ENCODE measurements at regions not wholly inside any gene's neighbourhood (a gene's known extent, or its start where the extent isn't known, plus 50 kb on each side); places are given as distances from the start of the nearest gene placed in this dataset.

DNA sequence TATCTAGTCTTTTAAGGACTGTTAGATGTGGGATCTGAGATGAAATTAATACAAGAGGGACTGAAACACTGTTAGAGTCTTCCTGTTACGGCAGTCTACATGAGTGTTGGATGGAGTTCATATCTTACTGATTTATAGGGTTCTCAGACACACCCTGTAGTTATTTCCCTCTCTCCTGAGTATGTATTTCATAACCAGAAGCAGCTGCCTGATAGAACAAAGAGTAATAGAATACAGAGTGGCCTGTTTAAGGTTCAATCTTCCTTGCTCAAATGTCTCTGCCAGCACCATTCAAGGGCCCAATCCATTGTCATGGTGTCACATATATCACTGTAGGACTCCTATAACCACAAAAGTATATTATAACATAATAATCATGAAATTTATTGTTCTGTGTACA is 1229.1 kb upstream of the ACVR2A start:
- Mint-ChIP-seq H3K4me1 (no peaks in the 10 kb centered on the region), H3K9me3 (peaks cover 8 to 18% of the 10 kb centered on the region in 2 donors), H3K4me3 (no peak overlapping the region), H3K27me3 (no peaks in the 10 kb centered on the region), H3K27ac (no peak overlapping the region)
- ATAC-seq (no peak), DNase-seq (no peak)

DNA sequence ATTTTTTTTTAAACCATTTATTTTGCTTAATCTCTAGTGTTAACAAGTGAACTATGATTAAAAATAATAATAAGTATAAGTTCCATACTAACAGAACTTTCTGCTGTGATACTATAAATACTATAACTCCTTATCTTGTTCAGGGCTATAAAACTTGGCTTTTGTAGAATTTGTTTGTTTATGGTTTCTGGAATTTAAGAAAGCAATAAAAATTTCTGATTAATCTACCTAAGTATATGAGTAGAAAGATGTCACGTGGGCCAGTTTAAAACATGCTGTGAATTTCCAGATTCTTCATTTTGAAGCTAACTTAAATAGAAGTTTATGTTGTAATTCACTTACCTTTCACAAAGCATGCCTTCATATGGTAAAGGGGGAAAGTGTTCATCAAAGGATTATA is 1236.3 kb upstream of the ACVR2A start:
- Mint-ChIP-seq H3K4me1 (no peaks in the 10 kb centered on the region), H3K27ac (no peak overlapping the region), H3K9me3 (peaks cover 0 to 4% of the 10 kb centered on the region in 2 donors), H3K4me3 (no peak overlapping the region), H3K27me3 (no peaks in the 10 kb centered on the region)
- no peak for DNase-seq
- ATAC-seq, result no peak

DNA sequence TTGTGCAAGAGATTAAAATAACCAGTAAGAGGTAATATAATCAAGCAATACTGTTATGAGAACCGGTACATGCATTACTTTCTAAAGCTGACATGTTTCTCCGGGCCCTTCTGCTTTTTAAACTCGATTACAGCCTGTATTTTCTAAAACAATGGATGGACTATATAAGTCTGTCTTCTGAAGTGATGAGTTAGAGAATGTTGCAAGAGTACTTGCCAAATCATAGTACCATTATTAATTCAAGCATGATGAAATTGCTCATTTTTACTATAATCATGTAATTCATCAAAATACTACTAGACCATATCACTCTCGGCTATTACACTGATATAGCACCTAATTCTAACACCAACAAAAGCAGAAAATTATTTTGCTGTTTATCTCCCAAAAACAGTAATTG is 1240.3 kb upstream of the ACVR2A start:
- ATAC-seq (no peak), DNase-seq (no peak)
- H3K4me3 Mint-ChIP-seq, result no peak overlapping the region
- no peak overlapping the region for H3K27ac Mint-ChIP-seq
- no peaks in the 10 kb centered on the region for H3K27me3 Mint-ChIP-seq
- H3K9me3 Mint-ChIP-seq, result peaks cover 0 to 4% of the 10 kb centered on the region in 2 donors
- H3K4me1 Mint-ChIP-seq, result no peaks in the 10 kb centered on the region

DNA sequence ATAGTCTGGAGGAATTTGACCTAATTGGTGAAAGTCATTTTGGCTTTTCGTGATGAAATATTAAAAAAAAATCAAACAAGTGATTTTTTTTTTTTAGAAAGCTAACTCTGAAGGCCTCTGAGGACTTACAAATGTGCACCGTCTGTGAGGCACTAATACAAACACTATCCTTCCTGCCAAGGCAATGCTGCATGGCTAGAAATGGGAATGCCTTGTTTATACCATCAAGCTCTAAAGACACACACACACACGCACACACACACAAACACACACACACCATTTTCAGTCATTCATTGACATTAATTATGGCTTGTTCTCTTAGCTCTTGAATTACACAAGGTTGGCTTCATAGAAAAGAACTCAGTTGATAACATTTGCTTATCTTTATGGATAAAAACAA is 1242.0 kb upstream of the ACVR2A start:
- peaks cover 0 to 4% of the 10 kb centered on the region in 2 donors for H3K9me3 Mint-ChIP-seq
- H3K4me1 Mint-ChIP-seq, result no peaks in the 10 kb centered on the region
- no peaks in the 10 kb centered on the region for H3K27me3 Mint-ChIP-seq
- no peak for DNase-seq
- no peak overlapping the region for H3K4me3 Mint-ChIP-seq
- H3K27ac Mint-ChIP-seq, result no peak overlapping the region
- no peak for ATAC-seq

DNA sequence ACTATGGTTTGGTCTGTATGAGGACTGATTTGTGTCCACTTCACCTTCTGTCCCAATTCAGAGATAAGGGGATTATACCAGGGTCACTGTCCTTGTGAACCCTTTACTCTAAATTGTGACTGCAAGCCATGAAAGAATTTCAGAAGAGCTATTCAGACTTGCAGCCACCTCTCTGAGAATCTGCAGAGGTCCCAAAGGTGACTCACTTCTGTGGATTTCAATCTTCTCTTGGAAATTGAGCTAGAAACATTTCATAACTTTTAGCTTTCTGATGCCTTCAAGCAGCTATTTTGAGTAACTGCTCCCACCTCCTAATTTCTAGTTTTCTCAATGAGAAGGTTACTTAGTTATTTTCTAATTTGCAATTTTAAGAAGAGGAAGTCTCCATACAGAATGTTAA is 1242.4 kb upstream of the ACVR2A start:
- Mint-ChIP-seq H3K27ac (no peak overlapping the region), H3K27me3 (no peaks in the 10 kb centered on the region), H3K9me3 (peaks cover 0 to 4% of the 10 kb centered on the region in 2 donors), H3K4me3 (no peak overlapping the region), H3K4me1 (no peaks in the 10 kb centered on the region)
- DNase-seq (no peak), ATAC-seq (no peak)

DNA sequence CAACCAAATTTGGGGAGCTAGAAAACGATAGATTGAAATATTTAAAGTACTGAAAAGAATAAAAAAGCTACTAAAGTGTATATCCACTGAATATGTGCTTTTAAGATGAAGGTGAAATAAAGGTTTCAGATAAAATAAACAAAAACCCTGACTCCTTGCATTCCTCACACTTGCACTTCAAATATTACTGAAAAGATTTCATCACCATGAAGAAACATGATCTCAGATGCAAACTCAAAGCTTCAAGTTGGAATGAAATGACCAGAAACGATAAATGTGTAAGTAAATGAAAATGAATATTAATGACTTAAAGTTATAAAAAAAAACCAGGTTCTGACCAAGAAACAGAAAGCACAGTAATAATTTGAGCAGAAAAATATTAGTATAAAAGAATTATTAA is 1246.0 kb upstream of the ACVR2A start:
- H3K9me3 Mint-ChIP-seq, result peaks cover 0 to 2% of the 10 kb centered on the region in 2 donors
- H3K4me3 Mint-ChIP-seq, result no peak overlapping the region
- H3K4me1 Mint-ChIP-seq, result no peaks in the 10 kb centered on the region
- no peak for DNase-seq
- H3K27ac Mint-ChIP-seq, result no peak overlapping the region
- no peaks in the 10 kb centered on the region for H3K27me3 Mint-ChIP-seq
- ATAC-seq, result no peak

DNA sequence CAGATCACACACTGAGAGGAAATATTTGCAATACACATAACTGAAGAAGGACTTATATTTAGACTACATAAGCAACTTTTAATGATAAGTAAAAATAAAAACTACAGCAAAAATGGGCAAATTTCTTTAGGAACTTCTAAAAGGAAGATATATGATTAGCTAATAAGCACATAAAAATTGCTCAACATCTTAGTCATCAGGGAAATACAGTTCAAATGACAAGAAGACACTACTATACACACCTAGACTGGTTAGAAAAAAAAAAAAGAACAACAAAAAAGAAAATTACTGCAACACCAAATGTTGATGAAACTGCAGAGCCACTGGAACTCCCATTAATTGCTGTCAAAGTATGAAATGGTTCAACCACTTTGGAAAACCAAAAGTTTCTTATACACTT is 1247.5 kb upstream of the ACVR2A start:
- H3K9me3 Mint-ChIP-seq, result peaks cover 0 to 11% of the 10 kb centered on the region in 2 donors
- no peaks in the 10 kb centered on the region for H3K4me1 Mint-ChIP-seq
- H3K27me3 Mint-ChIP-seq, result no peaks in the 10 kb centered on the region
- H3K4me3 Mint-ChIP-seq, result no peak overlapping the region
- H3K27ac Mint-ChIP-seq, result no peak overlapping the region
- DNase-seq, result no peak
- ATAC-seq, result no peak

DNA sequence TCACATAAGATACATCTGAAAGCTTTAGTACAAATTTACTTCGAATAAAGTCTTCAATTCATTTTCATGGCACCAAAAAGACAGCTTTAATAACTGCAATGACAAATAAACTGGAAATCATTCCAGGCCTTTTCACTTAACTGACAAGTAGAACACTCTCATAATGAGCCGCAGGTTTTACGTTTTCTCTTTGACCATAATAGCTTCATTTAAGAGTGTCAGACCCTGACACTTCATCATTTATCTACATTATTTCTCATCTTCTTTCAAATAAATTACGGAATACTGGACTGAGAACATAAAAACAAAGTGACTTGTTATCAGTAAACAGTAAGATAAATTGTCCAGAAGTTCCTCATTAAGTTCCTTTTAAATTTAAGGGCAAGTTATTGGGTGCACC is 1252.9 kb upstream of the ACVR2A start:
- Mint-ChIP-seq H3K9me3 (peaks cover 6 to 30% of the 10 kb centered on the region in 2 donors), H3K27me3 (no peaks in the 10 kb centered on the region), H3K4me1 (no peaks in the 10 kb centered on the region), H3K27ac (no peak overlapping the region), H3K4me3 (no peak overlapping the region)
- no peak for ATAC-seq
- DNase-seq, result no peak

DNA sequence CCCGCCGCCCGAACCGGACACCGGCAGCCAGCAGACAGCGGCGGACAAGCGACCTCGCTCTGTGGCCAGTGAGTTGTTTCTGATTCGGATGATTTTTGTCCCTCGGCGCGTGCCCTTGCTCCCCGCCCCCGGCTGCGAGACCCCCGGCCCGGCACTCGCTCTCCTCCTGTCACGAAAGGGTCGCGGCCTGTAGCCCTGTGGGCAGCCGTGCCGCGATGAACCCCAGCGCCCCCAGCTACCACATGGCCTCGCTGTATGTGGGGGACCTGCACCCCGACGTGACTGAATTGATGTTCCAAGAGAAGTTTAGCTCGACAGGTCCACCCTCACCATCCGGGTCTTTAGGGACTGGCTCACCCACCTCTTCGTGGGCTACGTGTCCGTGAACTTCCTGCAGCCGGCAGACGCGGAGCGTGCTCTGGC is 1257.5 kb upstream of the ACVR2A start:
- Mint-ChIP-seq H3K4me3 (no peak overlapping the region), H3K27ac (no peak overlapping the region), H3K27me3 (no peaks in the 10 kb centered on the region), H3K9me3 (peaks cover 6 to 19% of the 10 kb centered on the region in 2 donors), H3K4me1 (no peaks in the 10 kb centered on the region)
- DNase-seq, result no peak
- no peak for ATAC-seq

DNA sequence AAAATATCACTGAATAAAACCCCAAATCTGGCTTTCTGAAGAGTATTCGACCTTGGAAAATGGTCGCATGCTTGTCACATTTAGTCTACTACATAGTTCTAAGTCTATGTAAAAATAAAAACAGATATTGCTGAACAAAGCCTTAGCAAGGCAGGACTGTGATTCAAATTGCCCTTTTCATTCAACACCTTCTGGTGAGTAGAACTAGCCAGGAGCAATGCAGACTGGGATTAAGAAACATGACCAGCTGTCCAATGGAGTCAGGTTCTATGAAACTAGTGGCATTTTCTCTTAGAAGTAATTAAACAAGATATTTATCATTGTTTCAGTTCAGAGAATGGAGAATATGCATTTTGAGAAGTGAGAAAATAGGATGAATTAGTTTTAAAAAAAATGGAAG is 1260.5 kb upstream of the ACVR2A start:
- no peak for ATAC-seq
- Mint-ChIP-seq H3K4me1 (no peaks in the 10 kb centered on the region), H3K4me3 (no peak overlapping the region), H3K9me3 (peaks cover 6 to 19% of the 10 kb centered on the region in 2 donors), H3K27ac (no peak overlapping the region), H3K27me3 (no peaks in the 10 kb centered on the region)
- DNase-seq, result no peak

DNA sequence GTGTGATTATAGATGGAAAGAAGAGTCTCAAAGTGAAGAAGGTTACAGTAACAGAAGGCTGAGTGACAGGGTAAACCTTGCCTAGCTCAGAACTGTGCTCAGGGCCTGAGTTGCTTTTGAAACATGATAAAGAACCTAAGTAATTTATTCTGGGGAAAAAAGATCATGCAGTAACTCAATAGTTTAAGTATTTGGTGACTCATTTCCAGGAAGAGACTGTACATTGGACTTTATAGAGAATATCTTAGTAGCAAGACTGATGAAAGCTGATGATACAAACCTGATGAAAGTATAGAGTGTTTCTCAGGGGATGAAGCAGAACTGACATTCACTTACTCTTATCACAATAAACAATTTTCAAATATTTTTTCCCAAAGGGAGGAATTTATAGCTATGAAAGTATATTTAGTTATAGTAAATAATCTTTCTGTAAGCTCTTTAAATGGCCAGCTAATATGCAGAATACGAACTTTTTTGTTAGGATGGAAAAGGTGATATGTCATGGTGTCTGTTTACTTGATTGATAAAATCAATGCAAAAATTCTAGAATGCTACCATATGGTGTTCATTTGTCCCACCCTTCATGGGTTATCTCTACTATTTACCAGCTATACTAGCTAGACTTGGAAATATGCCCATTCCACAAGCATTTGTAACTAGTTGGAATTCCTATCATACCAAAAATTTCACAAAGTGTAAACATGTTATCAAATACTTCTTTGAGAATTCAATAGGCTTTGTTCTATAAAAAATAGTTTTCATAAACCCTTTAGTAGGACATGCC is 1265.5 kb upstream of the ACVR2A start:
- Mint-ChIP-seq H3K27me3 (no peaks in the 10 kb centered on the region), H3K27ac (no peak overlapping the region), H3K4me1 (no peaks in the 10 kb centered on the region), H3K9me3 (no peaks in the 10 kb centered on the region), H3K4me3 (no peak overlapping the region)
- ATAC-seq, result no peak
- DNase-seq, result no peak

DNA sequence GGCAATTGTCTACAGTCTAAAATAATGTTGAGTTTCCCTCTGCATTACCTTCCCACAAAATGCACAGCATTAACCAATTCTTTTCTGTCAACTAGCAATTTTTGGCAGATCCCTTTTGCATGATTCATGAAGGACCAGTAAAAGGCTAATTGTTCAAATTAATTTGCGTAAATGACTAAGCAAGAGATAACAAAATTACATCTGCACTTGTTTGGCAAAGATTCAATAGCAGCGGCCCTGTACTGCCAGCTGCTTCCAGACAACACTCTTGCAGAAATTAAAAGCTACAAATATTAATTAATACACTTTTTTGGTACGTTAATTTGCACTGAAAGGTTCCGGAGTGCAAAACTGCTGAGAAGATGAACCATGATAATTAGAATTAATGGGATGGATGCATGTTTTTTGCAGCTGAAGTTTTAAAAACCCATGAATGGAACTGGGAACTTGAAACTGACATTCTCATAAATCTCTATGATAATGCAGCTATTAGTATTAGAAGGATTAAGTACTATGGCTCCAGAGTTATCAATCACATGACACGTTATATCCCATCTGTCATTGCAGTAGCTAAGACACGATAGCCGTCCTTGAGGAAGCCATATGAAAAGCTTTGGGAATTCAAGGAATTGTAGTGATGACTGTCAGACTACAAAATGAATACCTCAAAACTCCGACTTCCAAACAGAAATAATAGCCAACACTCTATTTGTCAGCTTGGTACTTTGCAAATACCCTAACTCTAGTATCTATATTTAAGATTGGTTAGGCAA is 1268.3 kb upstream of the ACVR2A start:
- H3K9me3 Mint-ChIP-seq, result no peaks in the 10 kb centered on the region
- H3K4me3 Mint-ChIP-seq, result no peak overlapping the region
- no peaks in the 10 kb centered on the region for H3K27me3 Mint-ChIP-seq
- H3K4me1 Mint-ChIP-seq, result no peaks in the 10 kb centered on the region
- DNase-seq, result no peak
- ATAC-seq, result no peak
- H3K27ac Mint-ChIP-seq, result no peak overlapping the region

DNA sequence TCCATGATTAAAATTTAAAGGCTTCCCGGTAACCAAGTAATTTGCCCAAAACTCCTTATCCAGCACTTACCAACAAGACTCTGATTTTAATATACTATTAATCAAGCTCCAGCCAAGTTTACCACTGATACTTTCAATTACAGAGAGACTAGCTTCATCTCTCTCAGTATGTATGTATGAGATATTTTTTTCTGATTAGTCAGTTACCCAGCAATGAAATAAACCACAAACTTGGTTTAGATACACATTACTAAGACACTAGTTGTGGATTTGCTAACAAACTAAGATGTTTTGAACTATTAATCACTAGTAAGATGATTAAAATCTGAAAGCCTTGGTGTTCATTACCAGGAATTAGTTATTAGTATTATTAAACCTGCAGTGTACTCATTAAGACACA is 1272.2 kb upstream of the ACVR2A start:
- Mint-ChIP-seq H3K4me1 (no peaks in the 10 kb centered on the region), H3K27ac (no peak overlapping the region), H3K9me3 (peaks cover 0 to 7% of the 10 kb centered on the region in 2 donors), H3K27me3 (no peaks in the 10 kb centered on the region), H3K4me3 (no peak overlapping the region)
- no peak for ATAC-seq
- no peak for DNase-seq

DNA sequence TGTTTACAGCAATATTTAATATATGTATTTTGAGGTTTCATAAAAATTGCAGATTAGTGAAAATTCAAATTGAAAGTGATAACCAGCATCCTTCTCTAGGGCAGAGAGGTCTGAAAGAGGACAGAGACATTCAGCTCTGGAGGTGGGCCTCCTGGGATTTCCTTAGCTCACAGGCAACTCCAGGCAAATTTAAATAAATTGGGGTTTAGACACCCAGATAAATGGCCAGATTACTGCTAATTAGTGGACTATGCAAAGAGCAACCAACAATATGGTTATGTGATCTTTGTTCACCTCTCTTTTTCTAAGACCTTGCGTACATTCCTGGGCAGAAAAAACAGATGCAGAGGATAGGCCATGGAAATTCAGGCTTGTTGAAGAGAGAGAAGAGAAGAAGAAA is 1282.8 kb upstream of the ACVR2A start:
- H3K27me3 Mint-ChIP-seq, result no peaks in the 10 kb centered on the region
- H3K4me3 Mint-ChIP-seq, result no peak overlapping the region

DNA sequence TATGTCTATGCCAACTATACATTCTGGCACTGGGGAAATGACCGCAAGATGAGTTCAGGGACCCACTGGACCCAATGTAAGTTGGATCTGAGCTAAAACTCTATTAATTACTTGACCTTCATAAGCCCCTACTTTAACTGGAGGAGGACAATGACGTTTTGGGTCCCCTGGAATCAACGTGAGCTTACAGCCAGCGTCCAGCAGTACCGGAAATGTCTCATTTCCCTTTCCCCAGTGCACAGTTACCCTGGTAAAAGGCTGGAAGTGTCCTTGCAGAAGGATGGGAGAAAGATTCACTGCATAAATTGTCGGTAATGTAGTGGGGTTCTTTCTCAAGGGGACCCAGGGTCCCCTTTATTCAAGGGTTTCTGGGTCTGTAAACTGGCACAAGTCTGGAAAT is 1297.6 kb upstream of the ACVR2A start:
- no peak for DNase-seq
- H3K27ac Mint-ChIP-seq, result no peak overlapping the region
- peaks cover 0 to 8% of the 10 kb centered on the region in 2 donors for H3K9me3 Mint-ChIP-seq
- ATAC-seq, result no peak
- no peaks in the 10 kb centered on the region for H3K4me1 Mint-ChIP-seq
- H3K4me3 Mint-ChIP-seq, result no peak overlapping the region
- H3K27me3 Mint-ChIP-seq, result no peaks in the 10 kb centered on the region

More for the DNA sequence above, 1282.8 kb upstream of the ACVR2A start:
- Mint-ChIP-seq H3K27ac (no peak overlapping the region), H3K9me3 (no peaks in the 10 kb centered on the region), H3K4me1 (no peaks in the 10 kb centered on the region)
- DNase-seq, result no peak
- no peak for ATAC-seq

DNA sequence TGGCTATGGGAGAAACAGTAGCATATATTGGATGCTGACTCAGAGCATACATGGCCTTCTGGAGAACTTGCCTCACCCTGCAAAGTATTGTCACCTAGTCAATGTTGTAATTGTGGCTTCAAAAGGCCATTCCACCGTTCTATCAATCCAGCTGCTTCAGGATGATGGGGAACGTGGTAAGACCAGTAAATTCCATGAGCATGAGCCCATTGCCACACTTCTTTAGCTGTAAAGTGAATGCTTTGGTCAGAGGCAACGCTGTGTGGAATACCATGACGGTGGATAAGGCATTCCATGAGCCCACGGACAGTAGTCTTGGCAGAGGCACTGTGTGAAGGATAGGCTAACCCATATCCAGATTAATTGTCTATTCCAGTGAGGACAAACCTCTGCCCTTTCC is 1300.1 kb upstream of the ACVR2A start:
- no peak overlapping the region for H3K4me3 Mint-ChIP-seq
- no peak for ATAC-seq
- no peaks in the 10 kb centered on the region for H3K4me1 Mint-ChIP-seq
- no peaks in the 10 kb centered on the region for H3K27me3 Mint-ChIP-seq
- no peak for DNase-seq
- no peak overlapping the region for H3K27ac Mint-ChIP-seq
- H3K9me3 Mint-ChIP-seq, result peaks cover 0 to 8% of the 10 kb centered on the region in 2 donors
